ENCODE measurements at regions not wholly inside any gene's neighbourhood (a gene's known extent, or its start where the extent isn't known, plus 50 kb on each side); places are given as distances from the start of the nearest gene placed in this dataset.

- Histone ChIP-seq H2BK5ac (ENCODE audit: low read depth, low read length, poor library complexity, severe bottlenecking) (no peak overlapping the region), H3K18ac (ENCODE audit: low read depth, low read length) (no peak overlapping the region), H4K91ac (ENCODE audit: insufficient read depth, low read depth, low read length) (no peak overlapping the region), H4K8ac (ENCODE audit: low read depth in 2 of 2, low read length in 2 of 2) (no peak overlapping the region), H3K4ac (ENCODE audit: low read depth, low read length) (no peak overlapping the region), H3K27me3 (ENCODE audit: control insufficient read depth, insufficient read depth, low read length) (no peaks in the 10 kb centered on the region), H3K9me3 (ENCODE audit: control insufficient read depth, insufficient read depth, low read length) (no peaks in the 10 kb centered on the region), H3K56ac (ENCODE audit: extremely low read depth, insufficient read depth, low read length) (no peak overlapping the region), H3K27ac (ENCODE audit: insufficient read depth, low read length) (no peak overlapping the region), H3K9me1 (ENCODE audit: insufficient read depth, low read length) (peaks cover 10% of the 10 kb centered on the region), H3K9ac (ENCODE audit: low read depth, low read length) (no peak overlapping the region), H3K36me3 (ENCODE audit: control insufficient read depth, insufficient read depth, low read length) (no peaks in the 10 kb centered on the region), H3K79me1 (ENCODE audit: low read depth in 1 of 2, low read length in 2 of 2) (no peaks in the 10 kb centered on the region), H3K14ac (replicated peaks; ENCODE audit: low read depth, low read length) (no peak overlapping the region), H2AFZ (replicated peaks; ENCODE audit: low read length, poor library complexity) (no peak overlapping the region), H4K5ac (ENCODE audit: low read depth, low read length) (no peak overlapping the region), H2BK15ac (ENCODE audit: low read depth, low read length) (no peak overlapping the region), H4K20me1 (ENCODE audit: insufficient read depth, low read length) (no peaks in the 10 kb centered on the region), H2BK120ac (ENCODE audit: low read depth, low read length) (no peak overlapping the region), H2AK9ac (replicated peaks; ENCODE audit: low read depth, low read length, poor library complexity) (no peak overlapping the region), H3K4me2 (ENCODE audit: low read depth, low read length) (no peak overlapping the region), H3K23ac (ENCODE audit: low read depth, low read length) (no peak overlapping the region), H3K4me3 (ENCODE audit: insufficient read depth, low read depth, low read length) (no peak overlapping the region), H3K4me1 (ENCODE audit: control insufficient read depth, insufficient read depth, low read length) (peaks cover 2% of the 10 kb centered on the region; the same call in 1 of the 2 replicates), H2AK5ac (ENCODE audit: low read depth, low read length) (no peak overlapping the region), H2BK20ac (ENCODE audit: low read depth, low read length) (no peak overlapping the region)
- TF ChIP-seq, protein P1, sequence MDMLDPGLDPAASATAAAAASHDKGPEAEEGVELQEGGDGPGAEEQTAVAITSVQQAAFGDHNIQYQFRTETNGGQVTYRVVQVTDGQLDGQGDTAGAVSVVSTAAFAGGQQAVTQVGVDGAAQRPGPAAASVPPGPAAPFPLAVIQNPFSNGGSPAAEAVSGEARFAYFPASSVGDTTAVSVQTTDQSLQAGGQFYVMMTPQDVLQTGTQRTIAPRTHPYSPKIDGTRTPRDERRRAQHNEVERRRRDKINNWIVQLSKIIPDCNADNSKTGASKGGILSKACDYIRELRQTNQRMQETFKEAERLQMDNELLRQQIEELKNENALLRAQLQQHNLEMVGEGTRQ (IDR thresholded peaks at IDR 0.05; ENCODE audit: low read depth, low read length) = no peak
- no peak for TF ChIP-seq RCOR1 (IDR thresholded peaks at IDR 0.05; ENCODE audit: insufficient replicate concordance, low read length)
- TF ChIP-seq NFE2L2 (IDR thresholded peaks at IDR 0.05; ENCODE audit: low read depth, low read length) = no peak
- no peak for TF ChIP-seq POLR2A (IDR thresholded peaks at IDR 0.05; ENCODE audit: low read depth, low read length)
- TF ChIP-seq RAD21 (IDR thresholded peaks at IDR 0.05; ENCODE audit: low read length) = no peak
- no peak for TF ChIP-seq CHD1 (IDR thresholded peaks at IDR 0.05; ENCODE audit: low read depth, low read length)
- TF ChIP-seq CTCF (conservative IDR thresholded peaks at IDR 0.05; ENCODE audit: low read depth, low read length) = no peak
- TF ChIP-seq MAZ (IDR thresholded peaks at IDR 0.05; ENCODE audit: borderline replicate concordance, low read depth, low read length) = no peak
- TF ChIP-seq, protein P2, sequence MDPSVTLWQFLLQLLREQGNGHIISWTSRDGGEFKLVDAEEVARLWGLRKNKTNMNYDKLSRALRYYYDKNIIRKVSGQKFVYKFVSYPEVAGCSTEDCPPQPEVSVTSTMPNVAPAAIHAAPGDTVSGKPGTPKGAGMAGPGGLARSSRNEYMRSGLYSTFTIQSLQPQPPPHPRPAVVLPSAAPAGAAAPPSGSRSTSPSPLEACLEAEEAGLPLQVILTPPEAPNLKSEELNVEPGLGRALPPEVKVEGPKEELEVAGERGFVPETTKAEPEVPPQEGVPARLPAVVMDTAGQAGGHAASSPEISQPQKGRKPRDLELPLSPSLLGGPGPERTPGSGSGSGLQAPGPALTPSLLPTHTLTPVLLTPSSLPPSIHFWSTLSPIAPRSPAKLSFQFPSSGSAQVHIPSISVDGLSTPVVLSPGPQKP (IDR thresholded peaks at IDR 0.05; ENCODE audit: borderline replicate concordance, low read depth, low read length) = no peak
- TF ChIP-seq MAFK (IDR thresholded peaks at IDR 0.05; ENCODE audit: low read depth, low read length) = no peak
- no peak for TF ChIP-seq RFX5 (IDR thresholded peaks at IDR 0.05; ENCODE audit: low read depth, low read length)
- intact Hi-C loops (cut with micrococcal nuclease) = no loop called here
- dilution Hi-C loops (cut with HindIII; ENCODE audit: low sequenced_read_pairs, unreplicated experiment) = no loop called here
- ChIA-PET CTCF (no interaction called here), POLR2A (ENCODE audit: unreplicated experiment) (no interaction called here)
- no TSS peak for BruUV-seq (replicated peaks)
- DNase-seq (no peak), ATAC-seq (ENCODE audit: low read depth) (no peak)
- WGBS, 2 experiments (ENCODE audit: extremely low coverage in 2 of 2, insufficient read length in 1 of 2) = no CpG with 5 or more reads among the region's 2 CpGs
- in situ Hi-C loops (cut with MboI; ENCODE audit: low sequenced_read_pairs) = no loop called here
Measured at GRCh38 chr13:104017317-104017716, 951.1 kb upstream of the SLC10A2 start.

Measured in IMR-90 (cell line).